ENCODE measurements at regions not wholly inside any gene's neighbourhood (a gene's known extent, or its start where the extent isn't known, plus 50 kb on each side); places are given as distances from the start of the nearest gene placed in this dataset.
A peak's percentile ranks its signal among the peaks of the same experiment; 100 is the strongest.

- H3K36me3 ChIP-seq, result peaks cover 41% of the 10 kb centered on the region
These were observed 56.1 kb downstream of the KCNRG start for GRCh38 chr13:50071379-50071778.

DNA sequence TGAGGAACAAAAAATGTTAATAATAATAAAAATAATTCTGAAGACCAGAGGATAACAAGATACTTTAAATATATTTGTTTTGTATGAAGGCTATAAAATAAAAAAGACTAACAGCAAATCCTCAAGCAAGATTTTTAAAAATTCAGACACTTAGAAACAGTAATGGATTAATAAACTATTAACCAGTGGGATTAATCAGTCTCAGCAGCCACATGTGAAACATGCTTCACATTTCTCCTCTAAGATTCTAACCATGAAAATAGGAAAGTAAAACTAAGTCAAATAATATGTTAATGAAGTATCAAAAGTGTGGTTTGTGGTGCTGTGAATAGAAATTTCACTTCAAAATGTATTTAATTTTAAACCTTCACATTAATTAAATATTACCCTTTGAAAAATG, 57.4 kb downstream of the KCNRG start:
- Histone ChIP-seq H3K9me3 (no peaks in the 10 kb centered on the region), H3K4me1 (no peaks in the 10 kb centered on the region; the same call in 1 of the 2 replicates), H3K27me3 (no peaks in the 10 kb centered on the region), H3K4me3 (ENCODE audit: low read depth, low read length) (no peak overlapping the region), H3K36me3 (peaks cover 32% of the 10 kb centered on the region)
- no peak for DNase-seq
- TF ChIP-seq, protein P1, sequence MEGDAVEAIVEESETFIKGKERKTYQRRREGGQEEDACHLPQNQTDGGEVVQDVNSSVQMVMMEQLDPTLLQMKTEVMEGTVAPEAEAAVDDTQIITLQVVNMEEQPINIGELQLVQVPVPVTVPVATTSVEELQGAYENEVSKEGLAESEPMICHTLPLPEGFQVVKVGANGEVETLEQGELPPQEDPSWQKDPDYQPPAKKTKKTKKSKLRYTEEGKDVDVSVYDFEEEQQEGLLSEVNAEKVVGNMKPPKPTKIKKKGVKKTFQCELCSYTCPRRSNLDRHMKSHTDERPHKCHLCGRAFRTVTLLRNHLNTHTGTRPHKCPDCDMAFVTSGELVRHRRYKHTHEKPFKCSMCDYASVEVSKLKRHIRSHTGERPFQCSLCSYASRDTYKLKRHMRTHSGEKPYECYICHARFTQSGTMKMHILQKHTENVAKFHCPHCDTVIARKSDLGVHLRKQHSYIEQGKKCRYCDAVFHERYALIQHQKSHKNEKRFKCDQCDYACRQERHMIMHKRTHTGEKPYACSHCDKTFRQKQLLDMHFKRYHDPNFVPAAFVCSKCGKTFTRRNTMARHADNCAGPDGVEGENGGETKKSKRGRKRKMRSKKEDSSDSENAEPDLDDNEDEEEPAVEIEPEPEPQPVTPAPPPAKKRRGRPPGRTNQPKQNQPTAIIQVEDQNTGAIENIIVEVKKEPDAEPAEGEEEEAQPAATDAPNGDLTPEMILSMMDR (IDR thresholded peaks at IDR 0.05; ENCODE audit: low read depth, low read length), result no peak

More at GRCh38 chr13:50071379-50071778, 56.1 kb downstream of the KCNRG start:
- H3K9me3 ChIP-seq, result no peaks in the 10 kb centered on the region
- no peak for DNase-seq
- TF ChIP-seq, protein P1 (IDR thresholded peaks at IDR 0.05; ENCODE audit: low read depth, low read length), result no peak
- H3K4me3 ChIP-seq (ENCODE audit: low read depth, low read length), result no peak overlapping the region
- H3K4me1 ChIP-seq, result no peaks in the 10 kb centered on the region; the same call in 1 of the 2 replicates
- H3K27me3 ChIP-seq, result no peaks in the 10 kb centered on the region

- Histone ChIP-seq H3K27me3 (no peaks in the 10 kb centered on the region), H3K36me3 (peaks cover 25% of the 10 kb centered on the region), H3K4me3 (ENCODE audit: low read depth, low read length) (no peak overlapping the region), H3K9me3 (no peaks in the 10 kb centered on the region), H3K4me1 (no peaks in the 10 kb centered on the region)
- DNase-seq, result no peak
- TF ChIP-seq, protein P1 (IDR thresholded peaks at IDR 0.05; ENCODE audit: low read depth, low read length), result no peak
These were observed 58.1 kb downstream of the KCNRG start for GRCh38 chr13:50073340-50073739.

GRCh38 chr13:50074843-50075242, 59.6 kb downstream of the KCNRG start:
- no peak for DNase-seq
- no peaks in the 10 kb centered on the region for H3K4me1 ChIP-seq
- TF ChIP-seq, protein P1 (IDR thresholded peaks at IDR 0.05; ENCODE audit: low read depth, low read length), result no peak
- H3K27me3 ChIP-seq, result no peaks in the 10 kb centered on the region
- H3K9me3 ChIP-seq, result no peaks in the 10 kb centered on the region
- H3K36me3 ChIP-seq, result peaks cover 14% of the 10 kb centered on the region
- no peak overlapping the region for H3K4me3 ChIP-seq (ENCODE audit: low read depth, low read length)

DNA sequence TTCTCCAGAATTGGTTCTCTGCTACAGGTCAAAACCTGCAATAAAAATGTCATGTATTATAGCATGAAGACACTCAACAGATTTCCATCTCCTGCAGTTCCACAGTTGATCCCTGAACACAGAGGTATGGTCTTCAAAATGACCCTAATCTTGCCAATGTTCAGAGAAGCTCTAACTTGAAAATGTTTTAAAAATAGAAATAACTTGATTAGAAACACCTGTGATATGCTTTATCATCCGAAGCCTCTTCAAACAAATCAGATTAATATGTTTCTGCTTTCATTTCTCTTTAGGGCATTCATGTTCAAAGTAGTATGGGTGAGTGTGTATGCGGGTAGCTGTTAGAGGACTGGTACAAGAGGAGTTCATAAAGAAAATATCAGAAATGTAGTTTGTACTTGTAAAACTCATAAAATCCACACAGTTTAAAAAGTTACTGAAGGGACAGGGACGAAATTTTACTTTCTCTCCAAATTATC, 60.4 kb downstream of the KCNRG start:
- TF ChIP-seq, protein P1 (IDR thresholded peaks at IDR 0.05; ENCODE audit: low read depth, low read length), result no peak
- H3K36me3 ChIP-seq, result peaks cover 9% of the 10 kb centered on the region
- H3K9me3 ChIP-seq, result no peaks in the 10 kb centered on the region
- H3K4me3 ChIP-seq (ENCODE audit: low read depth, low read length), result peak overlapping the region; percentile 24
- no peaks in the 10 kb centered on the region for H3K4me1 ChIP-seq
- DNase-seq, result no peak
- H3K27me3 ChIP-seq, result no peaks in the 10 kb centered on the region

- H3K27me3 ChIP-seq, result no peaks in the 10 kb centered on the region
- no peak overlapping the region for H3K4me3 ChIP-seq (ENCODE audit: low read depth, low read length)
- peaks cover 11% of the 10 kb centered on the region for H3K36me3 ChIP-seq
- TF ChIP-seq, protein P1 (IDR thresholded peaks at IDR 0.05; ENCODE audit: low read depth, low read length), result no peak
- H3K4me1 ChIP-seq, result no peaks in the 10 kb centered on the region
- DNase-seq, result no peak
- H3K9me3 ChIP-seq, result no peaks in the 10 kb centered on the region
These were observed 62.2 kb downstream of the KCNRG start for GRCh38 chr13:50077431-50077830.
